ENCODE measurements at regions not wholly inside any gene's neighbourhood (a gene's known extent, or its start where the extent isn't known, plus 50 kb on each side); places are given as distances from the start of the nearest gene placed in this dataset.

DNA sequence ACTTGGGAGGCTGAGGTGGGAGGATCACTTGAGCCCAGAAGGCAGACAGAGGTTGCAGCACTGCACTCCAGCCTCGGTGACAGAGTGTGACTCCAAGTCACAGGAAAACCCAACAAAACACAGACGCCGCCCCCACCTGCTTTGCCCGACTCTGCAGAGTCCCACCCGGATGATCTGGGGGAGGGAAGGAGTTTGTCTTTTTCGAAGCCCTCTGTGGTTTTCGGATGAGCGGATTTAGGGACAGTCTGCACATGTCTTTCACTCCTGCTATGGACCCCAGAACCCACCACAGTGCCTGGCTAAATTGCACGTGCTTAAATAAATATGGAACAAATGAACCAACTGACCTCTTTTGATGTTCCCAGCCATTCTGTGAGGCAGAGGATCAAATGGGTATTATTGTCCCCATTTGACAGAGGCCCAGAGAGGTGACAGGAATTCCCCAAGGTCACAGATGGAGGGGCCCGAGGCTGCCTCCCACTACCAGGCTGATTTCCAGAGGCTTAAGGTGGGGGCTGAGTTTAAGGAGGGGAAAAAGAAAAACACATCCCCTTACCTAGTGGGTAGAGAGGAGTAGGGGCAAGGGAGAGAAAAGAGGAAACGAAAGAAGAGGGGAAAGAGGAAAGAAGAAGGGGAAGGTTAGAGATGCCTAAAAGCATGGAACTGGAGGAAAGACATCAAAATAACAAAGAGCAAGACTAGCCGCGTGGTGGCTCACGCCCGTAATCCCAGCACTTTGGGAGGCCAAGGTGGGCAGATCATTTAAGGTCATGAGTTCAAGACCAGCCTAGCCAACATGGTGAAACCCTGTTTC, 59.4 kb upstream of the TFRC start (continued):
- TF ChIP-seq CREB5 (CRISPR knock-in tag; IDR thresholded peaks at IDR 0.05) (no peak), SFPQ (IDR thresholded peaks at IDR 0.05; ENCODE audit: low read depth, low read length) (no peak), FOXP1 (CRISPR knock-in tag; IDR thresholded peaks at IDR 0.05) (no peak), SAFB (IDR thresholded peaks at IDR 0.05; ENCODE audit: borderline replicate concordance, low read depth, low read length) (no peak), GABPB2 (CRISPR knock-in tag; conservative IDR thresholded peaks at IDR 0.05) (no peak), ZNF431 (CRISPR knock-in tag; IDR thresholded peaks at IDR 0.05) (no peak), ZNF766 (CRISPR knock-in tag; conservative IDR thresholded peaks at IDR 0.05) (peak; percentile 41; the same call in 1 of the 2 replicates), ZSCAN29 (IDR thresholded peaks at IDR 0.05) (no peak), SP2 (IDR thresholded peaks at IDR 0.05; ENCODE audit: extremely low read depth, low read depth, low read length, poor library complexity, severe bottlenecking) (no peak), MXD1 (CRISPR knock-in tag; IDR thresholded peaks at IDR 0.05; ENCODE audit: borderline replicate concordance, poor library complexity, severe bottlenecking) (no peak), NFRKB (IDR thresholded peaks at IDR 0.05; ENCODE audit: low read depth) (peak; percentile 76), HDAC1 (IDR thresholded peaks at IDR 0.05) (0 out of 4 replicates have a peak, but pooled peaks of 1 of the 2 experiments have one; percentile 25), CHD4 (IDR thresholded peaks at IDR 0.05; ENCODE audit: insufficient read depth, insufficient replicate concordance, low read depth, low read length, poor library complexity, severe bottlenecking) (peak; percentile 18), FOXK1 (CRISPR knock-in tag; IDR thresholded peaks at IDR 0.05; ENCODE audit: borderline replicate concordance) (no peak), ZBTB5 (IDR thresholded peaks at IDR 0.05) (no peak)
- TF ChIP-seq, protein P1, sequence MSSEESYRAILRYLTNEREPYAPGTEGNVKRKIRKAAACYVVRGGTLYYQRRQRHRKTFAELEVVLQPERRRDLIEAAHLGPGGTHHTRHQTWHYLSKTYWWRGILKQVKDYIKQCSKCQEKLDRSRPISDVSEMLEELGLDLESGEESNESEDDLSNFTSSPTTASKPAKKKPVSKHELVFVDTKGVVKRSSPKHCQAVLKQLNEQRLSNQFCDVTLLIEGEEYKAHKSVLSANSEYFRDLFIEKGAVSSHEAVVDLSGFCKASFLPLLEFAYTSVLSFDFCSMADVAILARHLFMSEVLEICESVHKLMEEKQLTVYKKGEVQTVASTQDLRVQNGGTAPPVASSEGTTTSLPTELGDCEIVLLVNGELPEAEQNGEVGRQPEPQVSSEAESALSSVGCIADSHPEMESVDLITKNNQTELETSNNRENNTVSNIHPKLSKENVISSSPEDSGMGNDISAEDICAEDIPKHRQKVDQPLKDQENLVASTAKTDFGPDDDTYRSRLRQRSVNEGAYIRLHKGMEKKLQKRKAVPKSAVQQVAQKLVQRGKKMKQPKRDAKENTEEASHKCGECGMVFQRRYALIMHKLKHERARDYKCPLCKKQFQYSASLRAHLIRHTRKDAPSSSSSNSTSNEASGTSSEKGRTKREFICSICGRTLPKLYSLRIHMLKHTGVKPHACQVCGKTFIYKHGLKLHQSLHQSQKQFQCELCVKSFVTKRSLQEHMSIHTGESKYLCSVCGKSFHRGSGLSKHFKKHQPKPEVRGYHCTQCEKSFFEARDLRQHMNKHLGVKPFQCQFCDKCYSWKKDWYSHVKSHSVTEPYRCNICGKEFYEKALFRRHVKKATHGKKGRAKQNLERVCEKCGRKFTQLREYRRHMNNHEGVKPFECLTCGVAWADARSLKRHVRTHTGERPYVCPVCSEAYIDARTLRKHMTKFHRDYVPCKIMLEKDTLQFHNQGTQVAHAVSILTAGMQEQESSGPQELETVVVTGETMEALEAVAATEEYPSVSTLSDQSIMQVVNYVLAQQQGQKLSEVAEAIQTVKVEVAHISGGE (CRISPR knock-in tag; IDR thresholded peaks at IDR 0.05), result 0 out of 6 replicates have a peak, but pooled peaks of 1 of the 3 experiments have one; percentile 17

All from K562 (cell line).